Right lobe of liver (tissue), 4 donors: ENCODE measurements at regions not wholly inside any gene's neighbourhood (a gene's known extent, or its start where the extent isn't known, plus 50 kb on each side); places are given as distances from the start of the nearest gene placed in this dataset.

Experiments used
- CTCF ChIP-seq, 4 donors: fragments of 200-600 bp in 3 of 4; fragments of 450-650 bp in 1 of 4; IDR thresholded peaks; one replicate each; pipeline versions ENCODE4 v1.5.1 to v1.8.0; 2016 to 2022; ENCODE audit warnings: antibody characterized with exemption in 4 of 4, mild to moderate bottlenecking in 2 of 4
- POLR2A ChIP-seq: fragments of 450-650 bp; IDR thresholded peaks from one replicate; pipeline ENCODE4 v1.6.1; 2017; ENCODE audit warnings: antibody characterized with exemption, mild to moderate bottlenecking
- donor health status: DM: no; HTN: no; CAD: no.
- donor health status: DM: no; HTN: no; CAD: no.
- donor health status: DM: no; HTN: yes; CAD: no.

- TF ChIP-seq CTCF (IDR thresholded peaks at IDR 0.05) (no peak), POLR2A (no peak)
Observed at GRCh38 chr6:130622142-130622541, 205.1 kb upstream of the SMLR1 start.
